Nephron (organoid): ENCODE measurements at regions not wholly inside any gene's neighbourhood (a gene's known extent, or its start where the extent isn't known, plus 50 kb on each side); places are given as distances from the start of the nearest gene placed in this dataset.
A peak's percentile ranks its signal among the peaks of the same experiment; 100 is the strongest.

Experiments used
- H3K27ac Mint-ChIP-seq, 3 experiments: 2 replicates each; pipeline ENCODE4 v1.8.0; 2020; ENCODE audit warnings: mixed read lengths in 3 of 3, mild to moderate bottlenecking in 2 of 3, moderate library complexity in 1 of 3
- H3K27me3 Mint-ChIP-seq: 2 replicates; pipeline ENCODE4 v1.8.0; 2021; ENCODE audit warnings: low read depth, mild to moderate bottlenecking, moderate library complexity, mixed read lengths
- H3K36me3 Mint-ChIP-seq: 2 replicates; pipeline ENCODE4 v1.8.0; 2020; ENCODE audit warnings: low read depth, mixed read lengths
- H3K4me1 Mint-ChIP-seq: 2 replicates; pipeline ENCODE4 v1.8.0; 2020; ENCODE audit warnings: mixed read lengths
- H3K4me3 Mint-ChIP-seq, 3 experiments: 2 replicates each; pipeline ENCODE4 v1.8.0; 2020; ENCODE audit warnings: mild to moderate bottlenecking in 3 of 3, mixed read lengths in 3 of 3, moderate library complexity in 2 of 3
- H3K9me3 Mint-ChIP-seq: 2 replicates; pipeline ENCODE4 v1.8.0; 2020; ENCODE audit warnings: mixed read lengths
- CTCF ChIP-seq, 3 experiments: fragments of 200-600 bp; sonication (generic); IDR thresholded peaks; one replicate each; pipeline ENCODE4 v1.5.0; 2021; ENCODE audit warnings: antibody characterized with exemption in 3 of 3; ENCODE audit not compliant: unreplicated experiment in 3 of 3

- no peak overlapping the region for H3K4me3 Mint-ChIP-seq
- no peak overlapping the region for H3K27ac Mint-ChIP-seq
- peaks cover 19% of the 10 kb centered on the region for H3K9me3 Mint-ChIP-seq
- no peak for TF ChIP-seq CTCF (IDR thresholded peaks at IDR 0.05; ENCODE audit: unreplicated experiment in 3 of 3)
- H3K36me3 Mint-ChIP-seq: no peaks in the 10 kb centered on the region
- H3K4me1 Mint-ChIP-seq: no peaks in the 10 kb centered on the region
- H3K27me3 Mint-ChIP-seq: no peaks in the 10 kb centered on the region
Observed at GRCh38 chr2:67600222-67600871, 203.2 kb downstream of the ETAA1 start.

GRCh38 chr2:67600946-67601345 lies 203.8 kb downstream of the ETAA1 start:
- H3K4me1 Mint-ChIP-seq: no peaks in the 10 kb centered on the region
- H3K36me3 Mint-ChIP-seq: no peaks in the 10 kb centered on the region
- H3K27me3 Mint-ChIP-seq: no peaks in the 10 kb centered on the region
- no peak overlapping the region for H3K27ac Mint-ChIP-seq
- no peak overlapping the region for H3K4me3 Mint-ChIP-seq
- no peak for TF ChIP-seq CTCF (IDR thresholded peaks at IDR 0.05; ENCODE audit: unreplicated experiment in 3 of 3)
- peaks cover 15% of the 10 kb centered on the region for H3K9me3 Mint-ChIP-seq

- H3K4me1 Mint-ChIP-seq: no peaks in the 10 kb centered on the region
- no peaks in the 10 kb centered on the region for H3K27me3 Mint-ChIP-seq
- H3K27ac Mint-ChIP-seq: no peak overlapping the region
- H3K4me3 Mint-ChIP-seq: no peak overlapping the region
- no peak for TF ChIP-seq CTCF (IDR thresholded peaks at IDR 0.05; ENCODE audit: unreplicated experiment in 3 of 3)
- H3K9me3 Mint-ChIP-seq: peaks cover 5% of the 10 kb centered on the region
- no peaks in the 10 kb centered on the region for H3K36me3 Mint-ChIP-seq
Observed at GRCh38 chr2:67604360-67604759, 207.2 kb downstream of the ETAA1 start.

- TF ChIP-seq CTCF (IDR thresholded peaks at IDR 0.05; ENCODE audit: unreplicated experiment in 3 of 3): no peak
- Mint-ChIP-seq H3K27ac (peak overlapping the region in 1 of 3 experiments; percentile 39), H3K9me3 (peaks cover 3% of the 10 kb centered on the region), H3K27me3 (no peaks in the 10 kb centered on the region), H3K4me1 (peaks cover 9% of the 10 kb centered on the region), H3K36me3 (no peaks in the 10 kb centered on the region), H3K4me3 (no peak overlapping the region)
Observed at GRCh38 chr2:67612576-67613042, 215.5 kb downstream of the ETAA1 start.

GRCh38 chr2:67613227-67613626 lies 216.1 kb downstream of the ETAA1 start:
- Mint-ChIP-seq H3K4me1 (peaks cover 9% of the 10 kb centered on the region), H3K4me3 (no peak overlapping the region), H3K36me3 (no peaks in the 10 kb centered on the region), H3K9me3 (no peaks in the 10 kb centered on the region), H3K27ac (peak overlapping the region in 2 of 3 experiments; percentile 25 to 39), H3K27me3 (no peaks in the 10 kb centered on the region)
- TF ChIP-seq CTCF (IDR thresholded peaks at IDR 0.05; ENCODE audit: unreplicated experiment in 3 of 3): no peak

- H3K36me3 Mint-ChIP-seq: no peaks in the 10 kb centered on the region
- H3K4me1 Mint-ChIP-seq: peaks cover 9% of the 10 kb centered on the region
- H3K27me3 Mint-ChIP-seq: no peaks in the 10 kb centered on the region
- no peak overlapping the region for H3K27ac Mint-ChIP-seq
- H3K9me3 Mint-ChIP-seq: no peaks in the 10 kb centered on the region
- H3K4me3 Mint-ChIP-seq: no peak overlapping the region
- no peak for TF ChIP-seq CTCF (IDR thresholded peaks at IDR 0.05; ENCODE audit: unreplicated experiment in 3 of 3)
Observed at GRCh38 chr2:67614454-67614853, 217.3 kb downstream of the ETAA1 start.
